Stimulated activated CD4-positive, alpha-beta T cell treated with anti-CD3 and anti-CD28 coated beads, TNF-alpha, amount 100 ng/mL, for 24 hours (primary cell): ENCODE measurements at regions not wholly inside any gene's neighbourhood (a gene's known extent, or its start where the extent isn't known, plus 50 kb on each side); places are given as distances from the start of the nearest gene placed in this dataset.

ENCODE experiments used
- DNase-seq, 3 experiments: peaks; one replicate each; pipeline ENCODE4 v3.0.0-alpha.2; 2020; ENCODE audit warnings: low read depth in 3 of 3

DNA sequence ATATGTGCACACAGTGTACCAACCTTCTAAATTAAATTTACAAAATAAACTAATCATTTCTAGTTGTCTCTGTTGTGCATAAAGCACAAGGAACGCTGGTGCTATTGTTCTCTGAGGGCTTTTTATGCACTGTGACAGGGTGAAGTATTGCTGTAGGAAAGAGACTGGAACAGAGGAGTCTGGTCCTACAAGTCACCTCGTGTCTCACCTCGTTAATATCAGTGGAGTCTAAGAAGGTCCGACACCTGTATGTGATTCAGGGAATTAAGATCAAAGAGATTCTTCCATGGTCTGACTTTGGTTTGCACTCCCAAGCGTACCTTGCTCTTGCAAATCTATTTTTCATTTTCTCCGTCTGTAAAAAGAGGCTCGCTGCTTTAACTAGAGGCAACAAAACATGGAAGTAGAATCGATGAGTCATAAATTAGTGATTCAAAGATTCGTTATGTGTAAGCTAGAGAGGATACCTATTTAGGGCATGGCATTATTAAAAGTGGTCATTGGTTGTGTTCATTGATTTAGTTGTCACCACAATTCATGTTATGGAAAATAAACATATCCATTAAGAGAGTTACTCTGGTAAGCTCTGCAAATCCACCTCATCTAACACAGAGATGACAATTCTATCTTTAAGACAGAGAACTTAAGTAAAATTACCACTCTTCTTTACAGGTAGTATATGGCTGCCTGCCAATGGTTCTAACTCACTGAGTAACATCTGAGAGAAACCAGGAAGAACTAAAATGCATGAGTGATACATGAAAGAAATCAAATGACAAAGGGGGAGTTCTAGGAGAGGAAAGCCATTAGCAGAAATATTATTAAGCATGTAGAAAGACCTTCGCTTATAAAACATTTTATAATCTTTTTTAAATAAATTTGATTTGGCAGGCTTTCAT, 219.4 kb upstream of the GBE1 start:
- DNase-seq, result no peak

DNA sequence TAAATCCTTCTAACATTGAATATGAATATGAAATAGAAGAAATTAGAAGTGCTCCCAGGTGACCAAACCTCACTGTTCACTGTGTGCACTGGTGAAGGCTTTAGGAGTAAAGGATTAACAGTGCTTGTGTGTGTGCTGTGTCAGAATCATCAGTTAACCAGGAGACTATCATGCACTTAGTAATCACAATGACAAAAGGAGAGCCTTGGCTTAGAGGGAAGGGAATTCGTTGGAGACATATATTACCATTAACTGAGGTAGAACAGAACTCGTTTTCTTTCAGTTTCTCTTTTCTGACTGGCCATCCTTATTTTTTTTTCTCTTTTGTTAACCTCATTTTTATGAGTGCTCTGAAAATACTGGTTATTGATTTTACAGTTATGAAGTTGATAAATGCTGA, 213.3 kb upstream of the GBE1 start:
- no peak for DNase-seq

DNA sequence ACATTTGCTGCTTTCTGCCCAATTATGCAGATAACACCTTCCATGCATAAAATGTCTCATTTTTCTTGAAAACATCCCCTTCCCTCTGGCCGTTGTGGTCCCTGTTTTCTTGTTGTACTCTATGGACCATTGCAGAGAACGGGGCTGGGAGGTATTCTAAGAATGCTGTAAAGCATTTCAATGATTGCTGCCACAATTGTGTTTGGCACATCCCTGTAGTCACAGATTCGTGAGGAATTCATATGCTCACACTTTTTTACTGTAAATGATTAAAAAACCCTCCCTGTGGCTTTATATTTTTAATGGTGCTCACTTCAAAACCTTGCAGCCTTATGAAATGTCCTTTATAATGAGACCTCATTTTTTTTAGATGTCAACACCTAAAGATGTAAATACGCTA, 207.2 kb upstream of the GBE1 start:
- DNase-seq, result no peak

DNA sequence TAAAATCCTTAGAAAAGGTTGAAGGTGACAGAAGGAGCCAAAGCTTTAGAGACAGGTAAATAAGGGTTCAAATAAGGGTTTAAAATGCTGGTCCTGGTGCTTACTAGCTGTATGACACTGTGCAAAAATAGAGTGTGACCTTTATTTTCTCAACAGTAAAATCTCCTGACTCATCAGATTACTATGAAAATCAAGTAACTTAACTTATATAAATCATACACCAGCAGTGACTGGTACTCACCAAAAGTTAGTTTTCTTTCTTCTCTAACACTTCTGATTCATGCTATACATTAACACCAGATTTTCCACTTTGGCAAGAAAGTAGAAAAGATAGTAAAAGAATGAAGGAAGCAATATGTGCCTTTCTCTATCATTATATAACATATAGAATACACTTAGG, 205.9 kb upstream of the GBE1 start:
- no peak for DNase-seq

DNA sequence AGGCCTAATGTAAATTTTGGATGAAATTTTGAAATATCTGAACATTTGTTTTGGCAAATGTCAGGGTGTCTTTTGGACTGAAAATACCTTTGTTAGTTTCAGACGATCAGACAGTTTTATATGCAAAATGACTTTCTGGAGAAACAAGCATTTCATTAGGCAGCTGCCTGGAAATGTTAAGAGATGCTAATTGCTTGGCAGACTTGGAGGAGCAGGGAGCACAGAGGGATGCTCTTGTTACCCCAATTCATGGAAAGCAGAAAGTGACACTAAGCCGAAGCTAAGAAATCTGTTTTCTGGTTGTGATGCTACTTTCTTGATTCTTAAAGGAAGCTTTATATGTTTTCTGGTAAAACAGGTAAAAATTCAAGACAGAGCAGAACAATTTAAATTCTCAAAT, 204.3 kb upstream of the GBE1 start:
- no peak for DNase-seq

DNA sequence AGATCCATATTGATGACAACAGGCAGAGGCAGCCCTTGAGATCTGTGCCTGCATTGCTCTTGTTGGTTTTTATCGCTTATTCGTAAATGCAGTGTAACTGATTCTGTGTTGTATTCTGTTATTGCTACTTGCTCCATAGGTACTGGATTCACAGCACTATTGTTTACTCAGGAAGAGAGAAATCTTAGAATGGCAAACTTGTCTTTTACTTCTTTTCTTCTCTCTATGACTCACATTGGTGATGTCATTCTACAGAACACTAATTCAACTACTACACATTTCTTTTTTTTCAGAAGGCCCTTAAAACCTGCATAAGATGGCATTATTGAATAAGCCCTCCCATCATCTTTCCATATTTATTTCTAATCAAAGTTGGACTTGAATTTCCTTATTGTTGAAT, 201.0 kb upstream of the GBE1 start:
- no peak for DNase-seq

DNA sequence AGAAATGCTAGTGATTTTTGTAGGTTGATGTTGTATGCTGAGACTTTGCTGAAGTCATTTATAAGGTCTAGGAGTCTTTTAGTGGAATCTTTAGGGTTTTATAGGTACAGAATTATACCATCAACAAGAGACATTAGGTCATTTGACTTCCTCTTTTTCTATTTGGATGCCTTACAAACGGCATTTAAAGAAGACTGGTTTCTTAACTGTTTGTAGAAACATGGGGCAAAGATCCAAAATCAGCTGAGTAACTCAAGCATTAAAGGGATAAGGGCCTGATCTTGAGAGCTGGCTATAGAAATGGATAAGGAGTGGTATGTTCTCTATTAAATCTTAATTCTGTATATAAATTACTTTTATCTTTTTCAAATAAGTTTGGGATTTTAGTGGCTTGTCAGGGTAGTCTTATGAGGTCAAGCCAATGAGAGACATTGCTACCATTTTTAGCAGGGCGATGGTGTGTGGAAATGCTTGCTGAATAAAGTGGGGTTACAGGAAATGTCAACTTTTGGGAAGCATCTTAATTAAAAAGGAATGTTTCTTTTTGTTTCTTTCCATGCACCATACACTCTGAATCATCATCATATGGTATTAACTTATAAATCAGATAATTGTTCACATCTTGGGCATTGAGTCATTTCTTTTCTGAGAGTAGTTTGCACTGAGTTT, 197.7 kb upstream of the GBE1 start:
- no peak for DNase-seq

DNA sequence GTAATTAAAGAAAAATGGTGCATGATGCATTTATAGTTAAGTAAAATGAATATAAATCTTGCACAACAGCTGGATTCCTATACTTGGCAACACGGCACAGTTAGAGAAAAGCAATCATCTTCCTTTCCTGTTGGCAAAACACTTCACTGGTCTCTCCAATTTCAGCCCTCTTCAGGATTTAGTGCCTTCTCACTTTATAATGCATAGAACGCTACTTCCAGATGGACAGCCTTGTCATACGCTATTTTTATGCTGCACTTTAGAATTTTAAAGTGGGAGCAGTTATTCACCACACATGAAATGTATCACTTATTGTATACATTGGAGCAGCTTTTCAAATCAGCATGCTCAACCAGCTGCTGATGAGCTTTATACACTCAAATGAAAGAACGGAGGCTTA, 194.4 kb upstream of the GBE1 start:
- DNase-seq, result no peak

DNA sequence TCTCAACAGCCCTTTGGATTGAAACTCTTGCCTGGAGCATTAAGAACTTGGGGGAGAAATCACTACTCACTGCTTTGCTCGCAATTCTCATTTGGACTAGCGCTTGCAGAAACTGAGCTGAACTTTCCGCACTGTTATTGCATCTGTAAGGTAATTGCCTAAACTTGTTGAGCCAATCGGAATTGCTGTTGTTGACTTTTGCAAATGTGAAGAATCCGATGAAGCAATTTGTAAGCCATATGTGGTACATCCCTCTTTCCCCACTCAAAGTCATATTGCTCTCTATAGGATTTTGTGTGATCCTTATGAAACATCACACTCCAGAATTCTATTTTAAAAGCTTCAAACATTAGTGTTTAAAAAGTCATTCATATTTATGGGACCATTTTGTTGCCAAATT, 191.7 kb upstream of the GBE1 start:
- no peak for DNase-seq

DNA sequence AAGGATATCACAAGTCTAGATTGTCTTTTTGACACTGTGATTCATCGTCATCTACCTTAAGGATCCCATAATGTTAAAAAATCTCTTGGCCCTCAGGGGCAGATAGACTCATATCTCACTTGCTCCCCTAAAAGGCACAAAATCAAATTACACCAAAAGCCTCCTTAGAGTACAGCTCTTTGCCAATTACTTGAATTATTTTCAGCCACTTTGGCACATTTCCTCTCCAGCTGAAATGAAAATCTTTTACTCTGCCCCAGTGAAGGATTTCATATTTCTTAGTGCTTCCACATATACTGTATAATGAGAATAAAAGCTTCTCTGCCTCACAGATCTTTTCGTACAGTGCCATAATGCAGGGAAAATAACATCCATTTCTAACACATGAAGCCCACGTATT, 190.7 kb upstream of the GBE1 start:
- no peak for DNase-seq

DNA sequence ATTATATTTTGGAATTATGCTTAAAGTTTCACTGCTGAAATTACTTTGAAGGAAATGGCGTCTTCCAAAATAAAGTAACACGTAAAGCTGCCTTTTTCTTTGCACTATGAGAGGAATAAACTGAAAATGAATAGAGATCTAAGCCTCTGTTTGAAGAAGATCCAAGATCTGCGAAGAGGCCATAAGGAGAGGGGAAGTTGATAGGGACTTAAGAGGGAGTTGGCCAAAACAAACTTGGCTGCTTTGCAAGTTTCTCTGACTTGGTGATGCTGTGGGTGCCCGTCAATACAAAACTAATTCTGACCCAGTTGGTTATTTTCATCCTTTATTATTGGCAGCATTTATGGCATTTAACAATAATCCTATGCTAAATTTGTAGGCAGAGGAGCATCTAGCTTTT, 190.2 kb upstream of the GBE1 start:
- no peak for DNase-seq

DNA sequence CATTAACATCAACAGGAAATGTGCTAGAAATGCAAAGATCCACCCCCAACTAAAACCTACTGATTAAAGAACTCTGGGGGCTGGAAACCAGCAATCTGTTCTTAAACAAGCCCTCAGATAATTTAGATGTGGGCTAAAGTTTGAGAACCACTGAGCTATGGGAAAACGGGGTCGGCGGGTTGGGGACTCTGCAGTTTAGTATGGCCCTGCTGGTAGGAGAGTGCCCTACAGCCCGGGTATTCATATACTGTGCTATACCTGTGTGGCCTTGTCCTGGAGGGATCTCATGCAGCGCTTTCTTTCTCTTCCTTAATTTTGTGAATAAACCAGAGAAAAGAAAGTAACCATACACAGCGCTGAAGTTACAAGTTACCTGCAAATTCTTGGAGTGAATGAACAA, 189.7 kb upstream of the GBE1 start:
- no peak for DNase-seq

DNA sequence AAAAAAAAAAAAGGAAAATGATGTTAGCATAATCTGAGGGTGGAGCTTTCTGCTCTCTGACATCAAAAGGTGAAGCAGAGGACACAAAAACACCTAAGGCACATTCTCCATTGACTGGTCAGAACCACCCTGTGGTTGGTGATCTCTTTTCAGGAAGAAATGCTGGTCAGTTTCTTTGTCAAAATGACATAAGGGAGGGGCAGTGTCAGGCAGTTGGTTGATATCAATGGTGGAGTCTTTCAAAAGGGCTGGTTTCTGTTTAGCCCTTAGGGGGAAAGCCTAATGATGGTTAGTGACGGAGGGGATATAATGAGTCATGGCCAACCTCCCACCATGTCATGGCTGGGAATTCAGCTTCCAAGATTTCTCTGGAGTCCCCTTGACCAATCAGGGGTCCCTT, 185.9 kb upstream of the GBE1 start:
- DNase-seq, result no peak

DNA sequence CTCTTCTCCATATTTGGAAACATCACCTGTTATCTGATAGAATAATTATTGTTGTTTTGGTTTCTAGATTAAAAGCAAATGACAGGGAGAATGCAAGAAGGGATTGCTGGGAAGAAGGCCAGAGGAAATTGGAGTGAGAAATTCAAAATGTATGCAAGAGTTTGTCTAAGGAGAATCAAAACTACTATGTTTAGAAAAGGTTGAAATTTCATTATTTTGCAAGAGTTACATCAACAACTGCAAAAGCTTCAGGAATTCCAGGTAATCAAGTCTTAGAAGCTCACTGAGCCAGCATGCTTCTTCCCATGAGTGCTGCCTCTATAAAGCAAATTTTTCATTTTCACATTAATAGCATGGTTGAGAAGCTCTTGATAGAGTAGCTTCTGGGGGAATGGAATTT, 177.2 kb upstream of the GBE1 start:
- no peak for DNase-seq

DNA sequence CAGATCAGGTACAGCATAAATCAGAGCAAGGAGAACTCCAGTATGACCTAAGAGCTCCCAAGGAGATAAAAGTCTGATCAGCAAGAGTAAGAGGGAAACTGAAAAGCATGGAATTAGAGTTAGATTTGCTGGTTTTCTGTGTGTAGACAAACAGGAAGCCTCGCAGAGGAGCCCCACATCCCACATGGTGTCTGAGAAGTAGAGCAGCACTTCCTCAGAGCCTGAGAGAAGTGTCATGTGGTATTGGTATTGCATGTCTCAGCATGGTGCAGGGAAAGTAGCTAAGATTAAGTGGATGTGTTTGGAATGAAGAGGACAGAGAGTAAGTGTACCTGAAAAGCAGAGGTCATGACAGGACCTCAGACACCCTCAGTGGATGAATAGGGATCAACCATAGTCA, 175.4 kb upstream of the GBE1 start:
- DNase-seq, result no peak

DNA sequence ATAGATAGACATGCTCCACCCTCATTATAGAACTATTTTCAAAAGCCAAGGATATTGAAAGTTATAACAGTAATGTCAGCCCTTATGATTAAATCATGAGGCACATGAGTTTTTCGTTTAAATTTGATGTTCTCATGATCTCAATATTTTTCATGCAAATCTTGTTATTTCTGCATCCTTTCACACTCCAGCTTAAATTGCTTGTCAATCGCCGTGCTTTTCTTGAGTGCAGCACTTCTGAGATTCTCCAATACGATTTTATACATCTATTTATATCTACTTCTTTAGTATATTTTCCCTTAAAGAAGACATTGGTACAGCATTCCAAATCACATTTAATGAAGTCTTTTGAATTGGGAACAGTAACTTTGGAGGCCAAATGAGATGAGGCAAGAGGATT, 171.2 kb upstream of the GBE1 start:
- DNase-seq, result no peak

DNA sequence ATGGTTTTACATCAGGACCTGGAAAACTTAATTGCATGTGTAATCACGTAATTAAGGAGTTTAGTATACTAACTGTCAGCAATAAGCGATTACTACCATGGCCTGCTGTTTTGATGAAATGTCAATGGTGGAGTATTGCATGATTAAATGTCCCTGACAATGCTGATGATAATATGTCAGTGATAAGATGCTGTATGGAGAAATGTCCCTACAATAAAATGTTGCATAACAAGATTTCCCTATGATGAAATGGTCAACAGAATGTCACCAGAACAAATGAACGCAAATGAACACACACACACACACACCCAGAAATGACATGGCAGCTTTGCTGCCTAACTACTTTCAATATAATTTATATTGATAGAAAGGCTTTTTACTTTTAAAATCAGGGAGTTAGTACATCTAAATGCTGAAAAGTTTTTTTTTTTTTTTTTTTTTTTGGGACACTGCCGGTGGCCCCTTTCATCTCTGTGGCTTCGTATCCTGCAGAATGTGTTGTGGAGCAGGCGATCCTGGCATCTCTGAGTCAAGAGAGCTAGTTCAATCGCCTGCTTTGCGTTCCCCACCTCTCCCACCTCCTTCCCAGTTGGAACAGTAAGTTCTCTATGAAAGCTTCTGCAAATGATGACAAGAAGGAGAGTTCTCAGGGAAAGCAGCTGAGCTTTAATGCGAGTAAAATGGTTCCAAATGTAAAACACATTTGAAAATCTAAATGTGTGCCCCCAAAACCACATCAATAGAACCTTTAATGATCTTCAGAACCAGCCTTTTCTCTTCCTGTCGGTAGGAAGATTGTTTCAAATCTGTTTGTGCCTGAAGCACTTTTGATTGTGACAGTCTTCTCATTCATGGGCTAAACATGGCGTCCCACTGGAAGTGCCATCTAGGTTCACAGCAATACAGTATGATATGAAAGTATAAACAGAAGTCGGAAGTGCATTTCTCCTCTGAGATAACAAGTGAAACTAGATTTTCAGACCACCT, 170.1 kb upstream of the GBE1 start:
- DNase-seq, result no peak

DNA sequence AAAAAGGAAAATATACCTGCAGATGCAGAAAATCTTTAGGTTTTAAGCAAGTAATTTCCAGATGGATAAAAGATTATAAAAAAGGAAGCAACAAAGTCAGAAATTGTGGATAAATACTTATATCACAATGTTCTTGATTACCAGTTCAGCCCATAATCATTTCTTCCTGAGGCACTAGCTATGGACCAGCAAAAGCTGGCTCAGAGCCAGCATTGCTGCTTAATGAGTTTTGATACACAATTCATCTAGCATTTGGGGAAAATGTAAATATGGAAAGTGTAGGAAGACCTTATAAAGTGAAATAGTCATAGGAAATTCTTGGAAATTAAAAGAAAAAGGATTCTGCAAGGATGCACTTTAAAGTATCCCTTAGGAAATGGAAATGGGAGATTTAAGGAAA, 168.3 kb upstream of the GBE1 start:
- no peak for DNase-seq

DNA sequence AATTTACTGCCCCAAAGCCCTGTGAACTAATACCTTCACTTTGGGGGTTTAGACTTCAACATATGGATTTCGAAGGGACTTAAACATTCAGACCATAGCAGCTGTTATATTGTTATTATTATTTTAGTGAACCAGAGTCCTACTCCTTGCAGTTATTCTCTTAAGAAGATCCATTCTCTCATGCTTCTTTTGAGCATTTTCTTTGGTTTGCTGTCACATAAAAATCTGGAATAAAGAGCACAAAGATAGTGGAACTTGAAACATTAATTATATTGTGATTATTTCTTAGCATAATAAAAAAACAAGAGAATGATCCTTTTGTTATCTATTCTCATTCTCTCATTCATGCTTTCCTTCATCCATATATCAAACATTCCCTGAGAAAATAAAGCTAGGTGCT, 166.4 kb upstream of the GBE1 start:
- no peak for DNase-seq

DNA sequence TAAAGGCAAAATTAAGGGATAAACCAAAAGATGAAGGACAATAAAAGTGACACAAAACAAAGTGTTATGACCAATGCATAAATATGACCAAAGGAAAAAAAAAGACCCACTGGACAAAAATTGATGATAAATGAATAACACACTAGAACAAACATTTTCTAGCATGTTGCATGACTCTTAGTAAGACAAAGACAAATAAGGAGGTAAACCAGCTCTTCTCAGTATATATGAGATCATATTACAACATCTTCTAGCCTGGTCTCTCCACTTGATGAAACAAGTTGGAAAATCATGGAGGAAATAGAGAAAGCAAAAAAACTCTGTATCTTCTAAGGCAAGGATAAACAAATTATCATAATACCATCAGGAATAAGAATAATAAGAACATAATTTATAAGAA, 163.9 kb upstream of the GBE1 start:
- DNase-seq, result no peak

DNA sequence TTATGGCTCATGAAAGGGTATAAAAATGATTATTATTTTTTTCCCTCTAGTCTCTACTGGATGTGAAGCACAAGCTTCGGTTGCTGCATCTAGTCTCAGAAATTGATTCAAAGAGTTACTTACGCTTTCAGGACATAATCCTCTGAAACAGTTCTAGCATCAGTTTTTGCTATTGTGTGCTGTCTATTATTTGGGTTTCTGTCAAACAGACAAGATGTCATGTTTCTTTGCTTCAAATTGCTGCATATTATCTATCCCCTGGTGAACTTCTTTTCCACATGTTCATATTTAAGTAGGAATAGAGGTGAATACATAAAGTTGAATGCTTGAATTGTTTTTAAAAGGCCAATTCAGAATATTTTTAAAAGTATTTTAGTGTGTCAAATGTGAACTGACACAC, 161.6 kb upstream of the GBE1 start:
- DNase-seq, result no peak

DNA sequence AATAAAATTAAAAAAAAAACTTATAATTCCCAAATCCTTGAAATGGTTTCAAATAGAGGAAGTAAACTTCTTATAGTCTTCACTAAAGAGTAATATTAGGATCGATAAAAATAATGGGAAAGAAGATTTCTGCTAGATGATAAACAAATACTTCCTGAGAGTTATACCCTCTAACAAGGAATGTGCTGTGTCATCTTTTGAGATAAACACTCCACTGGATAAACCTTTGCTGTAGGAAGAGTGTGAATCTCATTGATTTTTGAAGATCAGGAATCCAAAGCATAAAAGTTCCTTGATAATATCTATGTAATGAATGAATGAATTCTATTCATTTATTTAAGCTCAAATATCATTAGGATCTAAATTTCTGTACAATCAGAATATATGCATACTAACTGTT, 161.0 kb upstream of the GBE1 start:
- DNase-seq, result no peak
